HEK293 (cell line): ENCODE measurements at regions not wholly inside any gene's neighbourhood (a gene's known extent, or its start where the extent isn't known, plus 50 kb on each side); places are given as distances from the start of the nearest gene placed in this dataset.

Experiments used
- CTCF ChIA-PET: fragments of 350-600 bp; formaldehyde crosslinking; extraction: SDS; loops from one replicate; lab custom pipeline; 2021; ENCODE audit warnings: antibody characterized with exemption; lab: Yijun Ruan, JAX
- POLR2A ChIA-PET: fragments of 300-600 bp; formaldehyde crosslinking; extraction: SDS; loops from one replicate; lab custom pipeline; 2020; ENCODE audit warnings: antibody characterized with exemption, inconsistent platforms; lab: Yijun Ruan, JAX
- H3K27ac ChIP-seq: fragments of 200-500 bp; sonication (Bioruptor generic); 2 replicates; pipeline ENCODE4 v1.5.1; 2014; ENCODE audit warnings: low read depth, low read length, control low read depth, inconsistent platforms; ENCODE audit errors: extremely low read depth
- H3K36me3 ChIP-seq, 2 experiments: fragments of 200-500 bp in 1 of 2; sonication (Bioruptor generic) in 1 of 2; 1 replicate in 1 of 2; 2 replicates in 1 of 2; pipeline ENCODE4 v1.5.1; 2014 to 2017; ENCODE audit warnings: inconsistent platforms in 2 of 2, low read length in 2 of 2; ENCODE audit not compliant: control insufficient read depth in 2 of 2, insufficient read depth in 1 of 2
- H3K4me1 ChIP-seq: fragments of 200-500 bp; sonication (Bioruptor generic); 2 replicates; pipeline ENCODE4 v1.5.1; 2014; ENCODE audit warnings: mild to moderate bottlenecking, low read length, inconsistent platforms; ENCODE audit not compliant: control insufficient read depth, insufficient read depth
- H3K4me3 ChIP-seq: 2 replicates; pipeline ENCODE4 v1.5.1; 2011; ENCODE audit warnings: low read depth, mild to moderate bottlenecking, control low read depth, low read length, moderate library complexity
- H3K9me3 ChIP-seq: fragments of 200-500 bp; sonication (Bioruptor generic); 2 replicates; pipeline ENCODE4 v1.5.1; 2014; ENCODE audit warnings: low read depth, low read length, inconsistent platforms; ENCODE audit not compliant: control insufficient read depth, insufficient read depth
- ATF2 ChIP-seq: fragments of 450-650 bp; formaldehyde crosslinking; IDR thresholded peaks from 2 replicates; pipeline ENCODE4 v1.5.1; 2016; ENCODE audit warnings: missing biosample characterization, missing genetic modification characterization, low read depth
- EGR2 ChIP-seq: fragments of 450-650 bp; formaldehyde crosslinking; IDR thresholded peaks from 2 replicates; pipeline ENCODE4 v1.5.1; 2016; ENCODE audit warnings: low read depth, missing biosample characterization, missing genetic modification characterization
- GLIS2 ChIP-seq: fragments of 450-650 bp; formaldehyde crosslinking; IDR thresholded peaks from 2 replicates; pipeline ENCODE4 v1.5.1; 2016; ENCODE audit warnings: missing biosample characterization, missing genetic modification characterization
- HOXC10 ChIP-seq: sonication (generic); formaldehyde crosslinking; IDR thresholded peaks from 2 replicates; pipeline ENCODE4 v1.8.1; 2023; ENCODE audit warnings: mild to moderate bottlenecking, missing genetic modification reagents
- PRDM4 ChIP-seq: fragments of 450-650 bp; formaldehyde crosslinking; IDR thresholded peaks from 2 replicates; pipeline ENCODE4 v1.5.1; 2017; ENCODE audit warnings: missing biosample characterization, missing genetic modification characterization
- REPIN1 ChIP-seq: fragments of 450-650 bp; formaldehyde crosslinking; IDR thresholded peaks from 2 replicates; pipeline ENCODE4 v1.5.1; 2017; ENCODE audit warnings: missing biosample characterization, missing genetic modification characterization, low read depth
- YY2 ChIP-seq: fragments of 450-650 bp; formaldehyde crosslinking; IDR thresholded peaks from 2 replicates; pipeline ENCODE4 v1.5.1; 2016; ENCODE audit warnings: missing biosample characterization, missing genetic modification characterization
- ZNF10 ChIP-seq: fragments of 450-650 bp; formaldehyde crosslinking; IDR thresholded peaks from 2 replicates; pipeline ENCODE4 v1.5.1; 2017; ENCODE audit warnings: missing biosample characterization, missing genetic modification characterization
- ZNF121 ChIP-seq: fragments of 450-650 bp; formaldehyde crosslinking; IDR thresholded peaks from 2 replicates; pipeline ENCODE4 v1.5.1; 2016; ENCODE audit warnings: missing biosample characterization, missing genetic modification characterization
- ZNF133 ChIP-seq: fragments of 450-650 bp; formaldehyde crosslinking; IDR thresholded peaks from 2 replicates; pipeline ENCODE4 v1.5.1; 2016; ENCODE audit warnings: missing biosample characterization, missing genetic modification characterization
- ZNF148 ChIP-seq: fragments of 450-650 bp; formaldehyde crosslinking; IDR thresholded peaks from 2 replicates; pipeline ENCODE4 v1.5.0; 2017; ENCODE audit warnings: missing biosample characterization, missing genetic modification characterization, borderline replicate concordance
- ZNF175 ChIP-seq: fragments of 450-650 bp; formaldehyde crosslinking; IDR thresholded peaks from 2 replicates; pipeline ENCODE4 v1.5.1; 2016; ENCODE audit warnings: missing biosample characterization, missing genetic modification characterization
- ZNF274 ChIP-seq, 2 experiments: fragments of 200-500 bp in 1 of 2; fragments of 450-650 bp in 1 of 2; sonication (Bioruptor generic) in 1 of 2; formaldehyde crosslinking in 1 of 2; IDR thresholded peaks; 2 replicates each; pipeline versions ENCODE4 v1.5.1 to v1.6.1; 2014 to 2016; ENCODE audit warnings: borderline replicate concordance in 1 of 2, inconsistent platforms in 1 of 2, low read length in 1 of 2, missing biosample characterization in 1 of 2, missing genetic modification characterization in 1 of 2
- ZNF37A ChIP-seq: fragments of 450-650 bp; IDR thresholded peaks from 2 replicates; pipeline ENCODE4 v1.5.1; 2018; ENCODE audit warnings: missing biosample characterization, missing genetic modification characterization
- ZNF48 ChIP-seq: fragments of 450-650 bp; formaldehyde crosslinking; IDR thresholded peaks from 2 replicates; pipeline ENCODE4 v1.5.1; 2016; ENCODE audit warnings: missing biosample characterization, missing genetic modification characterization
- ZNF624 ChIP-seq: fragments of 450-650 bp; formaldehyde crosslinking; IDR thresholded peaks from 2 replicates; pipeline ENCODE4 v1.5.1; 2017; ENCODE audit warnings: missing biosample characterization, missing genetic modification characterization
- ZNF670 ChIP-seq: fragments of 450-650 bp; formaldehyde crosslinking; IDR thresholded peaks from 2 replicates; pipeline ENCODE4 v1.5.1; 2016; ENCODE audit warnings: missing biosample characterization, missing genetic modification characterization, low read depth
- ZNF677 ChIP-seq: fragments of 450-650 bp; IDR thresholded peaks from 2 replicates; pipeline ENCODE4 v1.5.0; 2018; ENCODE audit warnings: missing biosample characterization, mild to moderate bottlenecking, missing genetic modification characterization, moderate library complexity
- TF ChIP-seq, protein P1 (sequence below): fragments of 450-650 bp; IDR thresholded peaks from 2 replicates; pipeline ENCODE4 v1.5.1; 2018; ENCODE audit warnings: missing biosample characterization, missing genetic modification characterization
- TF ChIP-seq, protein P2 (sequence below): fragments of 450-650 bp; formaldehyde crosslinking; IDR thresholded peaks from 2 replicates; pipeline ENCODE4 v1.5.1; 2017; ENCODE audit warnings: missing biosample characterization, missing genetic modification characterization

DNA sequence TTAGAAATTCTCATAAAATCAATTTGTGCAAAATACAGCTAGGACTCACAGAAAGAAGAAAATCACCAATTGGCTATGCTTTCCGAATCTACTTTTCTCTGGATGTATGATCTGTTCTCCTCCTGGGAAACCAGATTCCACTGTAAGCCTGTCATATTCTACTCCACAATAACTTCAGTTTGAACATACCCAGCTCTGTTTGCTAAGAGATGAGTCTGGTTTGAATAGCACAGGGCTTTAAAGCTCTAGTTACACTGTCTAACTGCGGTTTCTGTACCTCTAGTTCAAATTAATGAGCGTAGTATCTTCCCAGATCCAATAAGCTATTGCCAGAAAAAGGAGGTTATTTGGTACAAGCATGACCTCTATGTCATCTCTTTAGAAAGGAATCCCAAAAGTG, 270.1 kb downstream of the DAD1 start:
- POLR2A ChIA-PET, result no interaction called here
- Histone ChIP-seq H3K27ac (no peak overlapping the region), H3K4me1 (no peaks in the 10 kb centered on the region), H3K4me3 (no peak overlapping the region), H3K9me3 (no peaks in the 10 kb centered on the region), H3K36me3 (no peaks in the 10 kb centered on the region)
- TF ChIP-seq ZNF48 (no peak), ZNF670 (no peak), YY2 (tag by site-specific recombination) (no peak), GLIS2 (tag by site-specific recombination) (no peak), REPIN1 (tag by site-specific recombination) (no peak), ATF2 (tag by site-specific recombination) (no peak), EGR2 (tag by site-specific recombination) (no peak), ZNF121 (no peak), ZNF274 (IDR thresholded peaks at IDR 0.05; ENCODE audit: low read length) (no peak), ZNF274 (tag by site-specific recombination; IDR thresholded peaks at IDR 0.05; ENCODE audit: borderline replicate concordance) (no peak), ZNF10 (tag by site-specific recombination) (no peak), PRDM4 (tag by site-specific recombination) (no peak), ZNF148 (tag by site-specific recombination) (no peak), ZNF37A (tag by site-specific recombination) (no peak), ZNF133 (tag by site-specific recombination) (no peak), HOXC10 (CRISPR knock-in tag) (no peak), ZNF175 (tag by site-specific recombination) (no peak), ZNF624 (tag by site-specific recombination) (no peak), ZNF677 (no peak)
- TF ChIP-seq, protein P1, sequence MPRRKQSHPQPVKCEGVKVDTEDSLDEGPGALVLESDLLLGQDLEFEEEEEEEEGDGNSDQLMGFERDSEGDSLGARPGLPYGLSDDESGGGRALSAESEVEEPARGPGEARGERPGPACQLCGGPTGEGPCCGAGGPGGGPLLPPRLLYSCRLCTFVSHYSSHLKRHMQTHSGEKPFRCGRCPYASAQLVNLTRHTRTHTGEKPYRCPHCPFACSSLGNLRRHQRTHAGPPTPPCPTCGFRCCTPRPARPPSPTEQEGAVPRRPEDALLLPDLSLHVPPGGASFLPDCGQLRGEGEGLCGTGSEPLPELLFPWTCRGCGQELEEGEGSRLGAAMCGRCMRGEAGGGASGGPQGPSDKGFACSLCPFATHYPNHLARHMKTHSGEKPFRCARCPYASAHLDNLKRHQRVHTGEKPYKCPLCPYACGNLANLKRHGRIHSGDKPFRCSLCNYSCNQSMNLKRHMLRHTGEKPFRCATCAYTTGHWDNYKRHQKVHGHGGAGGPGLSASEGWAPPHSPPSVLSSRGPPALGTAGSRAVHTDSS (tag by site-specific recombination), result no peak
- TF ChIP-seq, protein P2, sequence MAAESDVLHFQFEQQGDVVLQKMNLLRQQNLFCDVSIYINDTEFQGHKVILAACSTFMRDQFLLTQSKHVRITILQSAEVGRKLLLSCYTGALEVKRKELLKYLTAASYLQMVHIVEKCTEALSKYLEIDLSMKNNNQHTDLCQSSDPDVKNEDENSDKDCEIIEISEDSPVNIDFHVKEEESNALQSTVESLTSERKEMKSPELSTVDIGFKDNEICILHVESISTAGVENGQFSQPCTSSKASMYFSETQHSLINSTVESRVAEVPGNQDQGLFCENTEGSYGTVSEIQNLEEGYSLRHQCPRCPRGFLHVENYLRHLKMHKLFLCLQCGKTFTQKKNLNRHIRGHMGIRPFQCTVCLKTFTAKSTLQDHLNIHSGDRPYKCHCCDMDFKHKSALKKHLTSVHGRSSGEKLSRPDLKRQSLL (tag by site-specific recombination), result no peak
- CTCF ChIA-PET, result interaction anchor here (0.6 to 6.0 kb wide), 33 partner anchors 9 to 226 kb away, joined by 3 to 73 read pairs (median 5); no protein-coding TSS in a partner anchor
